ENCODE measurements at regions not wholly inside any gene's neighbourhood (a gene's known extent, or its start where the extent isn't known, plus 50 kb on each side); places are given as distances from the start of the nearest gene placed in this dataset.

DNA sequence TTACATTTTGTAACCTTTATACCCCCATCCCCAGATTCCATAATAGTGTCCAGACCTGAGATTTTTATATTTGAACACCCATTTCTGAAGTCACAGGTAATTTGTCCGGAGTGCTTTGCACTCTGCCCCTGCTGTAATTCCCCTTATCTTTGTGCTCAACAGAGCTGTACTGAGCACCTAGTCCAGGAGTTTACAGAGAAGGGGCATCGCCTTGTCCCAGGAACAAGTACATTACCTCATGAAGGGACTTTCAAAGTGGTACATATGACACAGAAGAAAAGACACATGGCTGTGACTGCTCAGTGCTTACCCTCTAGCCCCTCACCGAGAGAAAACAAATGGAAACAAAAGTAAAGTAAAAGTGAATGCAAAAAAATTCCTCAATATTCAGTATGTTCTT, 373.5 kb downstream of the SOX11 start:
- no peak for DNase-seq (ENCODE audit: low read depth in 2 of 2)

DNA sequence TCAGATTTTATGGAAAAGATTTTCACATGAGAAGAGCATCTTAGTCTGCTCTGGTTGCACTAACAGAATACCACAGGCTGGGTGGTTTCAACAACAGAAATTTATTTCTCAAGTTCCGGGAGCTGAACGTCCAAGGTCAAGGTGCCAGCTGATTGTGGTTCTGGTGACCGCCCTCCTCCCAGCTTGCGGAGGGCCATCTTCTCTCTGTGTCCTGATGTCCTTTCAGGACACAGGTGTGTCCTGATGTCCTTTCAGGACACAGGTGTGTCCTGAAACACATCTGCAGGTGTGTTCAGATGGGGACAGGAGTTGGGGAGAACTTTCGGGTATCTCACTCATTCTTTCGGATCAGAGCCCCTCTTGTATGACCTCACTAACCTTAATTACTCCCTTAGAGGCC, 374.9 kb downstream of the SOX11 start:
- no peak for DNase-seq (ENCODE audit: low read depth in 2 of 2)

DNA sequence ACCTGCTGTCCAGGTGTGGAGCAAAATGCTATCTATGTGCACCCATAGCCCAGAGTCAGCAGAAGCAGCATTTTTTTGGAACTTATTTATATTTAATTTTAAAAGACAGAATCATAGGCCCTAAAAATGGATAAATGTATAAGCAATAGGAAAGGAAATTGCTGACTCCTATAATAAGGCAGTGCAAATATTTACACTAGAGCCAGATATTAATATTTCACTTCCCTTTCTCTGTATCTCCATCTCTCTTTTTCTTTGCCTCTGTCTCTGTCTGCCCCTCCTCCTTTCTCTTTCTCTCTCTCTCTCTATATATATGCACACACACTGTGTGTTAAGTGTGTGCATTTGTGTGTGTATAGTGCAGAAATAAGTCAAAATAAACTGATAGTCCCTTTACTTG, 375.6 kb downstream of the SOX11 start:
- no peak for DNase-seq (ENCODE audit: low read depth in 2 of 2)

DNA sequence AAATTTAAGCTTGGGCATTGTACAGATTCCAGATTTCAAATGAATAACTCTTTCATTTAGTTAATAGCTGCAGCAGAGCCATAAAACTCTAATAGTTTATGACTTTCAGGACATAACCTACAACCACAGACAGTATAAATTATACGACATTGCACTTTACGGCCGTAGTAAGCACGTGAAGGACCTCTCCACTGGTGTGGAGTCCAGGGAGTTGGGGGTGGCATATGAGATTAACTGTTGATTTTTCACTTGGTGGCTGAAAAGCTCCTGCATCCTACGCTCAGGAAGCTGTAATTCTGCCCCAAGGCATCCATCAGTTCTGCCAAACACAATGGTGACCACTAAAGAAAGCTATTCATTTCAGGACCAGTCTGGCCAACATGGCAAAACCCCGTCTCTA, 376.2 kb downstream of the SOX11 start:
- DNase-seq (ENCODE audit: low read depth in 2 of 2) = no peak

DNA sequence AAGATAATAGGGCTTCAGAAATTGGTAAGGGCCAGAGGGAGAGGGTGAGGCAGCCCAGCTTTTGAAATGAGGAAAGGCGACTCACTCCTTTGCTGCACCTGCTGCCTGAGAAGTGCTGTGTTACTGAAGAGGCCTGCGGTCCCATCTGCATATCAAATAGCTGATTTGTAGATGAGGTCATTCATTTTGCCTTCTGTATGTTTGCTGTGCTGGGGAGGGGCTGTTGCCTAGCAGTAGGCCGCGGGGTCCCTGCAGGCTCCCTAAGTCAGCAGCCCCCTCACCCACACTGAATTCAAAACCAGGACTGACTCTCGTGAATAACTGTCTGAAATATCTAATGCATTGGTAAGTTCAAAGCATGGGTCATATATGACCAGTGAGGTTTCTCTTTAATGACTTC, 377.2 kb downstream of the SOX11 start:
- no peak for DNase-seq (ENCODE audit: low read depth in 2 of 2)

DNA sequence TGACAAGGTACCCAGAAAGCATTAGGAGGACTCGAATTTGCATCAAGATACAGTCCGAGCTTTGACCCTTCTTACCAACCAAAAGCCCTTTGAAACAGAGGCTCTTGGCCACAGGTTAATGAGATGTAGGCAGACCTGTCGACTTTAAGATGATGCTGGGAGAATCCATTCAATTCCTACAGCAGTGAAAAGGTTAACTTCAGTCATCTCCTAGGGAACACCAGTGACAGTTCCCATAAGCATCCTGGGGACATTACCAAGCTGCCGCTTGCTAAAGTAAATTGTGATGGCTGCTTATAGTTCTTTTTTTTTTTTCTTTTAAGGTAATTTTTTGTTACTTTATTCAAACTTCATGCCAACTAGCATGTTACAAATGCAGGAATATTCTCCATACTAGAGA, 379.3 kb downstream of the SOX11 start:
- no peak for DNase-seq (ENCODE audit: low read depth in 2 of 2)

DNA sequence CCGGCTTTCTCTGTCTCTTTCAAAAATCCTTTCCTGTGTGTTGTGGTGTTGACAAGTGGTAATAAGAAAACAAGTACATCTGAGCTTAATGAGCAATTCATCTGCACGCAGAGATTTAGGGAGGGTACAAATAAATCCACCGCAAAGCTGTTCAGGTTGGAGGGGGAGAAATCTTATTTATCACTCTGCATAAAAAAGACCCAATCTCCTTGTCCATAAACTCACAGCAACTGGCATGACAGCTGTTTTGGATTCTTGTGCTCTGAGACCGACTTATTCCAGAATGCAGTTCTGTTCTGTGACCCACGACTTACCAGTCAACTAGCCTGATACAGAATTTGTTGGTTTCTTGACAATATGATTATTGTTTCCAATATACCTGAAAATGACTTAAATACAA, 380.1 kb downstream of the SOX11 start:
- DNase-seq (ENCODE audit: low read depth in 2 of 2) = no peak

DNA sequence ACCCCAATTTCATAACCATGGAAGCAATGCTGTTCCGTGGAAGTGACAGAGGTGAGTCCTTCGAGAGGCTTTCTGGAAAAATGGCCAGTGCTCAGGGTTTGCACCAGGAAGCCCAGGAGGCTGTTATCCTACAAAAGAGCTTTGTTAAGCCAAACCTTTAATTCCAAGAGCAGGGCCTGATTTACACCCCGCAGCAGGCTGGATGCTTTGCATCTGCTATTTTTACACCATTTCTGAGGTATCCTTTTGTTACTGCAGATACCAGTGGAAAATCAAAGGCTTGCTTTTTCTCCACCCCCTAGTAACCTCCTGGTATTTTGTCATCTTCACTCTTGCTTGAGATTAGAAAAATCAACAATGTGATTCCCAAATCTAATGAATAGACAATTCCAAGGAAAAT, 380.6 kb downstream of the SOX11 start:
- no peak for DNase-seq (ENCODE audit: low read depth in 2 of 2)

DNA sequence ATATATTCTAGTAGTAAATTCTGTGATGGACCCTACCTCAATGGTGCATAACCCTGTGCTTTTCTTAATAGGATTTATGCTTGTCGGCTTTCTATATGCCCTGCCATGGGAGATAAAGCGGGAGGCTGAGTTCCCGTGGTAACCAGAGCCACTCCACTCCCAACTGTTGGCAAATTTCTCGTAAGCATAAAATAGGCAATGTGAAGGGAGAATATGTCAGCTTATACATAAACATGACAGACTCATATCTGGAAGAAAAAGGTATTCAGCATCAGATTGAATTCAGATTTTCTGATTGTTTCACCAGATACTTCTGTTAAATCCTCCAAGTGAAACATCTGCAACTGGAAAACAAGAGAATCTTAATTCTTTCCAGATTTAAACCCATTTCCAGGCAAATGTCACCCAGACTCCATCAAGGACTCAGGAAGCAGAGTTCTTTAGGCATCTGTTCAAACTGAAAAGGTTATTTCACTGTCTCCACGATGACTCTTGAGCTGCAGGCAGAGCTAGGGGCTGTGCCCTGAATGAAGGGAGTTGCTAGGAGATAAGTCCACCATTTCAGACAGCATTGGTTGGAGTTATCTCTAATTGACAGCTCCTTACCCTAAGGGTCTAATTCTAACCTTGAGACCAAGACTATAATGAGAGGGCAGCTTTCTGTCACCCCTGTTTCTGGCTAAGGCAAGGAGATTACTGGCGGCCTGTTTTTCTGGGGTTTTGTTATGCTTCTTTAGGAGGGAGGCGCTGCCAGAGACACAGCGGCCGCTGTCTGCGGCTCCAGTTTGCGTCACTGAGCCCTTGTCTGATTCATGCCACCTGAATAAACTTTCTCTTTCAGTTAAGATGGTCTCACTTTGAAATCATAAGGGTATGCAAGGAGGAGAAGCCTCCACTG, 381.3 kb downstream of the SOX11 start:
- DNase-seq (ENCODE audit: low read depth in 2 of 2) = no peak

DNA sequence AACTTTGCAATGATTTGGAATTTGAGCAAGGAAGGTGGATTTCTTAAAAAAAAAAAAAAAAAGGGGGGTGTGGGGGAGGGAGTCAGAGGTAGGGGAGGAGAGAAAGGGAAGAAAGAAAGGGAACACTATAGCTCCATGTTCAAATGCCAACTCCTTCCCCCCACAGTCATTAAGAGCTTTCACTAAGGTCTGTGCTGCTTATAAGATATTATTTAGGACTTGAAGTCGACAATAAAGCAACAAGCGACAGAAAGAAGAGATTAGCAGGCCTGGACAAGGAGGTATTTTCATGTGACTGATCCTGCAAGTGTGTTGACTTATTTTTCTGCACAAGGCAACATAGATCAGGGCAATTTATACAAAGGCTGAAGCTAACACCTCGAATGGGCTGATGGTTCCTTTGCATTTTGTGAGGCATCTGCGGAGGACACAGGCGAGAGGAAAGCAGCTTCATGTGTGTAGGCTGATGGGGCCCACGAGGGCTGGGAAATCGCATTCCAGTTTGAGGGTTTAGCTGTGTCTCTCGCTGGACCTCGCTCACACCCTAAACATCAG, 382.0 kb downstream of the SOX11 start:
- DNase-seq (ENCODE audit: low read depth in 2 of 2) = no peak

DNA sequence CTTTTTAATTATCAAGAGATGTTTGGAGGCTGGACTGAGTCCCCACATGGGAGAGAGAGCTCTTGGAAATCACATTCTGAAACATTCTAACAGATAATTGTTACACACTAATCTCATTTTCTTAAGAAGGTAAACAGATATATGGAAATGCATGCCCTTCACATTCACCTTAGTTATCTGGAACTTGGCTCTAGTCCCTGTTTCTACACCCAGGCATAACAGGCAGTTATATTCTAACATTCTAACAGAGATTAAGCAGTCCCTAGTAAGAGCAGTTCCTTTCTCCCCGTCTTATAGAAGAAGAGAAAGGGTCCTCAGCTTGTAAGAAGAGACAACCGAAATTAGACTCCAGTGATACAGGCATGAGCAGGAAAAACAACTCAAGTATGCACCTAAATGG, 385.4 kb downstream of the SOX11 start:
- DNase-seq (ENCODE audit: low read depth in 2 of 2) = no peak

DNA sequence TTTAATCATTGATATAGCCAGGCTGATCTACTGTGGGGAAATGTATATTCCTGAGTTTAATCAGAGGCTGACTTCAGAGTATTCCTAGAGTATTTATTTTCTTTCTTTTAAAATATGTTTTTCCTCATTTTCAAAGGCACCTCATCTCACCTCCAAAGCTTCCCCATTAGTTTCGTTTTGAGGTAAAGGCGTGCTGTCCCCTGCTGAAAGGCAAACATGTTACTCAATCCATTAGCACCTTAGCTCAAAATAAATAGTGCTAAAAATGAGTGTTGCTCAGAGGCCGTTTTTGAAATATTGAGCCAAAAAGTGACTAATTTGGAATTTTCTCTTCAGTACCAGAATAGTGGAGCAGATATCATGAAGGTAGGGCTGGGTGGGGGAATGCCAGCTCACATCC, 386.2 kb downstream of the SOX11 start:
- DNase-seq (ENCODE audit: low read depth in 2 of 2) = no peak

DNA sequence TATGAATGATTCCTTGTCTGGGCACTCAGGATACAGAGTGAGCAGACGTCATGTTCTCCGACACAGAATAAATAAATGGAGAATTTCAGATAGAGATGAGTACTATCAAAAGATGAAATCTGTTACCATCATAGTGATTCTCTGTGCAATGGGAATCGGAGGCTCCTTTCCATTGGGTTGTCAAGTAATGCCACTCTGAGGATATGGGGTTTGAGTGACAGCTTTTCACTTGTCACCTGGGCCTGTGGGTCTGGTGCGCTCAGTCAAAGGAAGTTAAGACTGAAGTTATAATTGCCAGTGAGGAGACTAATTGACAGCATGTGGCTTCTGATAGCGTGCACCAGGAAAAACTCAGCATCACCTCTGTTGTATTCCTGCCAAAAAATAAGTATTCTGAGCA, 387.2 kb downstream of the SOX11 start:
- no peak for DNase-seq (ENCODE audit: low read depth in 2 of 2)

DNA sequence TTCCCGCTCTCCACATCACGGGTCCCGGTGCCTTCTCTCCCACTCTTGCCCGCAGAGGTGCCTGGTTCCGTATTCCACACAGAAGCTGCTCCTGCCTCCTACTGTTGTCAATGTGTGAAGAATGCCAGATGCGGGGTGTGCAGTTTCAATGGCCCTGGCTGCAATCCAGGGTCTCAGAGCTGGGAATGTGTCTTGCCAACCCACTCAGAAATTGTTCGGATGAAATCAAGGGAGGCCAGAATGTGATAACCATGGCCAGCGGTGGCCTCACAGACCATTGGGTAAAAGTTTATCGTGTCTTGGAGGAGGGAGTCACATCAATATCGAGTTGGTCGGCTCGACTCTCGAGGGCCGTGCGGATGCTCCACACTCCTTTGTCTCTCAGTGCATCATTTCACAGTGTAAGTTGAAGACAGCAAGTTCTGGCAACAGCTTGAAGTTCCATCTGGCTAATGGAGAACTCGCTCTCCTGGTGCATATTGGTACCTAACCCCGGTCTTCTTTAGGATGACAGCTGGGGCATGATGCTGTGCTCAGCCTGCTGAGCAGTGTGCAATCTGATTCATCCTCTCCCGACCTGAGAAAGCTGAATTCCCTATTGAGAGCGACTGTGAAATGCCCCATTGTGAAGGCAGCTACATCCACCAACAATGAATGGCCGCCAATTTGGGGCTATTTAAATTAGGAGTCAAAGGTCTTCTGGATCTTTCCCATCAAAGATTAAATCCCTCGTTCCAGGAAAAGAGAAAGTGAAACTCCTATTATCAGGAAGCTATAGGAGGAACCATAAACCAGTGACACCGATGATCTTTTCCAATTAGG, 389.0 kb downstream of the SOX11 start:
- DNase-seq (ENCODE audit: low read depth in 2 of 2) = no peak

DNA sequence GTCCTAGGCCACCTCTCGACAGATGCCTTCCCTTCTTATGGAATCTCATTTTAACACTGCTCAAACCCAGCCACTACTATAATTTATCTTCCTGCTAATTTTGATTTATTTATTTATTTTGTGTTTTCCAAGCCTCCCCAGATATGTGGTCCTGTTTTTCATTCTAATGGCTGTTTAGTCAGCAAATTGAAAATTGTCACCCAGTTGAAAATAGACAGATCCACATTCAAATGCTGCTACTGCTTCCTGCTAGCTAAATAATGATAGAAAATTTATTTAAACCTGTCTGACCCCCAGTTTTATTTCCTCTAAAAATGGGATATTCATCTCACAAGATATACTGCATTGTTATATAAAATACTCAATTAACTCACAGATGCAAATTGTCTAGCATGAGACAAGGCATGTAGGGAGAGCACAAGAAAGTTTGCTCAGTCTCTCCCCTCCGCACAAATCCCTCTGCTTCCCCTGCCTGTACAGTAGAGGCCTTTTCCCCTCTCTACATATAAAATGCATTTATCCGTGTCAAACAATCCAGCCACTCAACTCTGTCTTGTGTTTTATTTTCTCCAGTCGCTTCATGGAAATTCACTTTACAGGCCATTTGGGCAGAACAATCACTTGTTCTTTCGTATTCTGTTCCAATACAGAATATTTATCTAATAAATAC, 389.9 kb downstream of the SOX11 start:
- DNase-seq (ENCODE audit: low read depth in 2 of 2) = no peak

DNA sequence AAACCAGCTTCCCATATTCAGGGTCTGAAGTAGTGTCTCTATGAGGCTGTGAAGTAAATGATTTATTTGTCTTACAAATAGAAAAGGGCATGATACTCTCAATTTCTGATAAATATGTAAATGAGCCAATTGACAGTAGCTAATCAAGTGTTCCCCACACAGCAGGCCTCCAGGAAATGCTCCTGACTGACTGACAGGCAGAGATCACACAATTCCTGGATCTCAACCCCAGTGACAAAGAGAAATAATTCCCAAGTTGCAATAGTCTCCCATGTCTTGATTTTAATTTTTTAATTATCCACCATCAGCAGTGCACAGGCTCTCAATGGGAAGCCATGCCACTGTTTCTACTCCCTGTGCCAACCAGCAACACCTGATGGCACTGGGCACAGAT, 390.4 kb downstream of the SOX11 start:
- DNase-seq (ENCODE audit: low read depth in 2 of 2) = no peak

DNA sequence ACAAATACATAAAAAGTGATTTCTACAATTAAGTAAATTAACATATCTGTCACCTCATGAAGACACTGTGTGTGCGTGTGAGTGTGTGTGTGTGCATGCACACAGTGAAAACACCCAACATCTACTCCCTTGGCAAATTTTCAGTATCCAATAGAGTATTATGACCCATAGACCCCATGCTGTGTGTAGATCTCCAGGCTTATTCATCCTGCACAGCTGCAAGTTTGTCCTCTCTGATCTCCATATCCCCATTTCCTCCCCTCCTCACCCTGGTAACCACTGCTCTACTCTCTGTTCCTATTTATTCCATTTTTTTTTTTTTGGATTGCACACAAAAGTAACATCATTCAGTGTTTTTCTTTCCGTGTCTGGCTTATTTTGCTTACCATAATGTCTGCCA, 391.0 kb downstream of the SOX11 start:
- no peak for DNase-seq (ENCODE audit: low read depth in 2 of 2)

DNA sequence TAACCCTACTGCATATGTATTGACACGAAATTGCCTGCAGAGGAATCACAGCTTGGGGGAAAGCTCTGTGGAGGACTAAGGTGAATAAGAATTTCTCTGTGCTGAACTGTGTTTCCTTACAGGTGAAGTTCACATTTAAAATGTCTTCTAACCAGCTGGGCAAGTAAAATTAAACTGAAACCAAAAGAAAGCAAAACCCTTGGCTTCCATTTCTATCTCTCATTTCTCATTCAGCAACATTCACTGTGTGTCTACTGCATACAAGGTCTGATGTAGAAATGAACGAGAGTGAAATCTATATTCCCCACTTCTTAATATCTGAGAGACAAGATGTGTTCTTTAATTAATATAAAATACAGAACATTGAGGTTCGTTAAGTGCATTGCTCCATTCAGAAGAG, 397.3 kb downstream of the SOX11 start:
- no peak for DNase-seq (ENCODE audit: low read depth in 2 of 2)

DNA sequence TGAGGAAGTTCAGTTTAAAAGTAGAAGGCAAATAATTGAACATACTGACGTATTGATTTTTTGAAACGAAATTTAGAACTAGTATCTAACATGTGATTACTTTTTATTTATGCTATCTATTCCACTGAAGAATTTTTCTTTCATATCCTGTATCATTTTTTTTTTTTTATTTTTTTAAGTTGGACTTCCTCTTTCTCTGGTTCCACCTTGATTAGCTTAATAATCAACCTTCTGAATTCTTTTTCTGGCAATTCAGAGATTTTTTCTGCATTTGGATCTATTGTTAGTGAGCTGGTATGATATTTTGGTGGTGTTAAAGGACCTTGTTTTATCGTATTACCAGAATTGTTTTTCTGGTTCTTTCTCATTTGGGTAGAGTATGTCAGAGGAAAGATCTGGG, 411.2 kb downstream of the SOX11 start:
- DNase-seq (ENCODE audit: low read depth in 2 of 2) = no peak

DNA sequence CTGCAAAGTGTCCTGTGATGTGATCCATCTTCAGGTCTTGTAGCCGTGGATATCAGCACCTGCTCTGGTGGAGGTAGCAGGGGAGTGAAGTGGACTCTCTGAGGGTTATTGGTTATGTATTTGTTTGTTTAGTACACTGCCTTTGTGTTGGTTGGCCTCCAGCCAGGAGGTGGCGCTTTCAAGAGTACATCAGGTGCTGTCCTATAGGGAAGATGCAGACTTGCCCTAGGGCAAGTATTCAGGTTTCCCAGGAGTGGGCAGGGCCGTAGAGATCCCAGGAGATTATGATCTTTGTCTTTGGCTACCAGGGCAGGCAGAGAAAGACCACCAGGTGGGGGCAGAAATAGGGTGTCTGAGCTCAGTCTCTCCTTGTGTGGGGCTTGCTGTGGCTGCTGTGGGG, 411.8 kb downstream of the SOX11 start:
- DNase-seq (ENCODE audit: low read depth in 2 of 2) = no peak

DNA sequence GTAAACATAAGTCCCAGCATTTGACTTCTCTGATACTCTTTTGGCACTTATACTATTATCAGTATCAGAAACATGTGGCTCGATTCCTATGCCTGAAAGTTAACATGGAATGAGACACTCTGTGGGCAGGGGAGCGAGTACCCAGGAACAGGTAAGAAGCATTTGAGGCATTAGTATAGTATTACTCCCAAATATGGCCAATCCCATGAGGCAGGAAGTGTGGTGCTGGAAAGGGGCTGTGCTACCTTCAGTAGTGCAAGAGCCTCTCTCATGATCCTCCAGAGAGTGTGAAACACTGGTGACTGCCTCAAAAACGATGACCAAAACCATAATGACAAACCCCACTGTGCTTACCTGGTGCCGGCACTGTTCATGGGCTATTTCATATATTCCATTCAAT, 415.1 kb downstream of the SOX11 start:
- DNase-seq (ENCODE audit: low read depth in 2 of 2) = no peak

DNA sequence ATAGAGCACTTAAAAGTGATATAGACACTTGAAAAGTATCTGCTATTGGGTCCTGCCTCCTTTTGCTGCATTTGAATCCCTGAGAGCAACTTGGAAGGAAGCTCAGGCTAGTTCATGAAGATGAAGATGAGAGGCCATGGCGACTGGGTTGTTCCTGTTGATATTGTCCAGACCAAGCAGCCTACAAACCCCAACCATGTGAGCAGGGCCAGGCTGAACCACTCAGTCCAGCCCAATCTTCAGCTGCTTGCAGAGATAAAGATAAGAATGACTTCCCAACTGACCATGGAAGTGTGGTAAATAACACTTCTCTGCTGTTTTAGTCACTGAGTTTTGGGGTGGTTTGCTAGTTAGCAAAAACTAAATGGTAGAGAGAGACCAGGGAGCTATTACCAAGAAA, 417.6 kb downstream of the SOX11 start:
- no peak for DNase-seq (ENCODE audit: low read depth in 2 of 2)
